ENCODE measurements at regions not wholly inside any gene's neighbourhood (a gene's known extent, or its start where the extent isn't known, plus 50 kb on each side); places are given as distances from the start of the nearest gene placed in this dataset.

DNA sequence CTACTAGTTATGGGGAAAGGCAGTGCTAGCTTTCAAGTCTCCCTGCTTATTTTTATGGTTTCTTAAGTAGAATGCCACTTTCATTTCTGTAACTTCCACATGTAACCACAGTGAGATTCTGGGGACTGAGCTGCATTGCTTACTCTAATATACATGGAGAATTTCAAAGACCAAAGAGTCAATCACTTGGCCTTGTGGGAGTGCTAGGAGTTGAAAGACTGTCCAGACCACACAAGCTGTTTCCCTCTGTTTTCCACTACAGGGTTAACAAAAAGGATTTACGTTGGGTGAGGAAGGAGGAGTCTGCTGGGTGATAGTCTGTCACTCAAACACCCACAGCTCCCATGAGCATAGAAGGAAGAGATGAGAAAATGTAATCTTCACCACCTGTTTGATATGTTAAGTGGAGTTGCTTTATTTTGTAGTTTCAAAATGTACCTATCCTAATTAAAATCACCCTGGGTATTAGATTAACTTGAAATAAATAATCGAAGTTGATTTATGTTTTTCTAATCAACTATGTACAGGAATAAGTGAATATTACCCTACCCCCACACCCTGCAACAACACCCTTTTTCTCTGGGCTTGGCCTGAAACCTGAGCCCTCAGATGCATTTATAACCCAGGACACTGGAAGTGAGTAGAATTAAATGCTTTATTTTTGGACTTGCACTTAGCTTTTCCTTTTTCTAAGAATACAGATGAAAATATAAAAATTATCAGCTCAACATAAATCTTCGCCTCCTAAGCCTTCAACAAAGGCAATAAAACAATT, 225.8 kb upstream of the SLC10A2 start:
- TF ChIP-seq EZH2 (IDR thresholded peaks at IDR 0.05) (no peak), POLR2AphosphoS5 (IDR thresholded peaks at IDR 0.05; ENCODE audit: borderline replicate concordance, low read depth, low read length) (no peak), FOXP2 (optimal IDR thresholded peaks at IDR 0.05; ENCODE audit: control extremely low read depth, extremely low read length, insufficient read depth) (no peak)

Data from SK-N-MC (cell line).